ENCODE measurements at regions not wholly inside any gene's neighbourhood (a gene's known extent, or its start where the extent isn't known, plus 50 kb on each side); places are given as distances from the start of the nearest gene placed in this dataset.

GRCh38 chr1:93815366-93816110 is 63.5 kb downstream of the DNTTIP2 start:
- no peak for DNase-seq (ENCODE audit: low spot score)

DNA sequence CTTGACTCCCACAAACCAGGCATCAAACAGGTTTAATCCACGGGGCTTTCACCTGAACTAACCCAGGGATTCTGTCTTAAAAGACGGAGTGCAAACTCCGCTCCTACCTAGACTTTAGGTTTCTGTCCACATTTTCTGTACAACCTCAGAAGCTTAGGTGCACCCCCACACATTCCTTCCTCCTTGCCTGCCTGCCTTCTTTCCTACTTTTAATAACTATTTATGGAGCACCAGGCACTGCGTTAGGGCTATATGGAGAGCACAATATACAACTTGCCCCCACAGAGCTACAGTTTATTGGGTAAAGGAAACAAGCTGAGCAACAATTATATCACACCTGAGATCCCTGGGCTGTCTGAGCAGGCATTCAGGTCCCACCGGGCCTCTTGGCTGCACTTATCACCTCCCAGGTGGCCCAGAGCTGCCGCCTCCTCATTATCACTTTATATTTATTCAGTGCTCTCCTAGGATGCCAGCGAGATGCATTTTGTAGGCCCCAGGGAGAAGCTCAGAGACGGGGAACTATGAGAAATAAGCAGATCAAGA is 64.1 kb downstream of the DNTTIP2 start:
- DNase-seq (ENCODE audit: low spot score), result no peak

GRCh38 chr1:93814059-93814794 is 64.8 kb downstream of the DNTTIP2 start:
- DNase-seq (ENCODE audit: low spot score), result peak; percentile 70

DNA sequence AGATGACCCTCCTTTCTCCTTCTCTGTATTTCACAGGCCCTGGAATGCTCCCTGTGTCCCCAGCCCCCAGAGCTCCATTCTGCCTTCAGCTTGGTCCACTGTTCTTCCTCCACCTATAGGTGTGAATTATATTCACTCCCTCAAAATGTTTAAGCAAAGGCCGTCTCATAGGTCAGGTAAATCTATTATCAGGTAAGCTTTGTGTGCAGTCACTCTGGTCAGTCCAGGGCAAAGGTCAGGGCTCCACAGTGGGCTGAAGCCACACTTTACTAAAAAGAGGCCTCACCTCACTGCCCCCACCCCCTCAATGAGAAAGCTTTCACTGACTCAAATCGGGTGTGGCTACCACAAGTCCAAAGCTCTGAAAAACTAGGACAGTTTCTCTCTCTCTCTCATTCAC is 65.9 kb downstream of the DNTTIP2 start:
- no peak for DNase-seq (ENCODE audit: low spot score)

- no peak for DNase-seq (ENCODE audit: low spot score)
Measured at GRCh38 chr1:93811326-93812065, 67.5 kb downstream of the DNTTIP2 start.

DNA sequence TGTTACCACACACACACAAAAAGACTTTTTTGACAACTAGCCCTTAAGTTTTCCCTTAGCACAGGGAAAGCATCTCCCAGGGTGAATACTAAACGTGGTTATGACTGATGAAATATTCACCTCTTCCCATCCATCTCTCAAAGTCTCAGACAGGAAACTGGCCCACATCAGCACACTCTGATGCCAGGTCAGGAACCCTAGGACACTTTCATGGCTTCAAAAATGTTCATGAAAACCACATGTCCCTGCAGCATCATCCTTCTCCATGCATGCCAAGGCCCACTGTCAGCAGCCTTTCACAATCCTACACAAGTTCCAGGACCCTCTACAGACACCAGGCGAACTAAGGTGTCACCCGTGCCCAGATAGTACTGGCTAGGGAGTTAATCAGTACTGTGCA is 68.7 kb downstream of the DNTTIP2 start:
- no peak for DNase-seq (ENCODE audit: low spot score)

- DNase-seq (ENCODE audit: low spot score), result no peak
Measured at GRCh38 chr1:93808871-93809270, 70.1 kb downstream of the DNTTIP2 start.

DNA sequence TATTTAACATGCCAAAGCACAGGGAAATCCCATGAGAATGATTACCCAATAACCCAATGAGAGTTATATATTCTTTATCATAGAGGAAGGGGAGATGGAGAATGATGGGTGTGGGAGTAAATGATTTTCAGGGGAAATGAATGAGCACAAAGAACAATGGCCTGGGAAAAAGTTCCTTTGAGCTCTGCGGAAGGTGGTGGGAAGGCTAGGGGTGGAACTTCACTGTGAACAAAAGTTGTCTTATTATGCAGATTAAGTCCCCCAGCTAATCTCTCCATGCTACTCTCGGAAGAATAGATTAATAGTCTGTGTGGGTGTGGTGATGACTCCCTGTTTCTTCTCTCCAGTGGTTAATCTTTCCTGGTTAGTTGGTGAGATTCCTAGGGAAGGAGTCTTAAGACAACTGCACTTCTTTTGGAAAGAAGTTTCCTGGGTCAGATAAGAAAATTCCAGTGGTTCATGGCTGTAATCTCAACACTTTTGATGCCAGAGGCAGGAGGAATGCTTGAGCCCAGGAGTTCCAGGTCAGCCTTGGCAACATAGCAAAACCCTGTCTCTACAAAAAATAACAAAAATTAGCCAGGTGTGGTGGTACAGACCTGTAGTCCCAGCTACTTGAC is 71.6 kb downstream of the DNTTIP2 start:
- DNase-seq (ENCODE audit: low spot score), result no peak

GRCh38 chr1:93805027-93805610 is 73.9 kb downstream of the DNTTIP2 start:
- no peak for DNase-seq (ENCODE audit: low spot score)

- DNase-seq (ENCODE audit: low spot score), result no peak
Measured at GRCh38 chr1:93804412-93804811, 74.6 kb downstream of the DNTTIP2 start.

GRCh38 chr1:93801471-93801870 is 77.5 kb downstream of the DNTTIP2 start:
- no peak for DNase-seq (ENCODE audit: low spot score)

DNA sequence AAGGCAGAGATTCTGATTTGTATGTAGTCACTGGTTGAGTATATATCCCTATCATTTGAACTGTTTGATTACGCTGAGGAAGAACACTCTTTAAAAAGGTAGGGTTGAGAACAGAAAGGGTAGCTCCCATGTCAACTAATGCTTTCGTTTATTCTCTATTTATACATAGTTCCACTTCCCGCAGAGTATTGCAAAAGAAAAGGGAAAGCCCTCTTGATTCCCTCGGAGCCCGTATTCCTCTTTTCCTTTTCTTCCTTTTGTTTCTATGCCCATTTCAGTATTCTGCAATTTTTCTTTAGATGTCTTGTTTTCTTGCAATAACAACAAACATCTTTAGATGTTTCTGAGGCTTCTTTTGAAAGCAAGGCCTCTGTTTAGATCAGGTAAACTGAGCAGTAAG is 78.2 kb downstream of the DNTTIP2 start:
- DNase-seq (ENCODE audit: low spot score), result no peak

- DNase-seq (ENCODE audit: low spot score), result no peak
Measured at GRCh38 chr1:93798291-93798690, 80.7 kb downstream of the DNTTIP2 start.

- no peak for DNase-seq (ENCODE audit: low spot score)
Measured at GRCh38 chr1:93784538-93784937, 94.5 kb downstream of the DNTTIP2 start.

GRCh38 chr1:93783876-93784275 is 95.1 kb downstream of the DNTTIP2 start:
- DNase-seq (ENCODE audit: low spot score), result no peak

GRCh38 chr1:93779540-93780165 is 98.0 kb upstream of the BCAR3 start:
- no peak for DNase-seq (ENCODE audit: low spot score)

DNA sequence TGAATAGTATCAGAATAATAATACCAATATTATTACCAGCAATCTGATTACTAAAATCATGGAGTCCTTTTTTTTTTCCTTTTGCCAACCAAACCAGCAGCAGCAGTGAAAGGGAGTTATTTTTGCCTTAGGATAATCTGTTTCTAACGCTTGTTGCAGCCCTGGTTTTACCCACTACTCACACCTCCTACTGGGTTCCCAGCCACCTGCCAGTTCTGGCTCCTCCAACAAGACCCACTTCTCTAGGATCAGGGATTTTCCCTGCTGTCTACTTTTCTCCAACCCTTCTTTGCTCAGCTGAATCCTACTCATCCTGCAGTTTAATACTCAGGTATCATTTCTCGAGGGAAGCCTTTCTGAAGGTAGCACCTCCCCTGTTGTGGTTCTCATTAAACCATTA is 96.8 kb upstream of the BCAR3 start:
- DNase-seq (ENCODE audit: low spot score), result no peak

- DNase-seq (ENCODE audit: low spot score), result no peak
Measured at GRCh38 chr1:93777255-93777654, 95.6 kb upstream of the BCAR3 start.

DNA sequence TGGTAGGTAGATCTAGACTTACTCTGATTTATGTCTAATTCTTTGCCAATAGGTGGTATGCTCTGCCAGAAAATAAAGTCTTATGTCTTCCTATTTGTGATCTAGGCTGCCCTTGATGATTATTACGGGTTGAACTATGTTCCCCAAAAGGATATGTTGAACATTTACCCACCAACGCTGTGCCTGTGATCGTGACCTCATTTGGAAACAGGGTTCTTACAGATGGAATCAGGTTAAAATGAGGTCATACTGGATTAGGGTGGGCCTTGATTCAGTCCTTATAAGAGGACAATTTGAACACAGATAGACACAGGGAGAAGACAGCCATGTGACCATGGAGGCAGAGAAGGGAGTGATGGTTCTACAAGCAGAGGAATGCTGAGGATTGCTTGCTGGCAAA is 95.1 kb upstream of the BCAR3 start:
- no peak for DNase-seq (ENCODE audit: low spot score)

DNA sequence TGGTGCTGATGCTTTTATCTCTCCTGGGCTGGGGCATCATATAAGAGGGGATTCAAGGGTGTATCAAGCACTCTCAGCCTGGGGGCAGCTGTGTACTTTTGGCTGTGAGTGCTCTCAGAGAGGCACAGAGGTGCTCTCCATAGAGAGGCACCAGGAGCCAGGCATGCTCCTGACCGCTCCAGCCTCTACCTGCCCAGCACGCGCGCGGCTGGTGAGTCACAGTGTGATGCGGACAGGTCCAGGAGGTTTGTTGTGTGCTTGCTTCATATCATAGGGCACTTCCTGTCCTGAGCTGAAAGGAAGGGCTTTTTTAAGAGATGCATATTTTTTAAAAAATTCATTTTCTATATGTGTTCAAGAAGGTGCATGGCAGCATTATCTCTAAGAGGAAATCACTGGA is 93.6 kb upstream of the BCAR3 start:
- DNase-seq (ENCODE audit: low spot score), result no peak

GRCh38 chr1:93774707-93775106 is 93.1 kb upstream of the BCAR3 start:
- no peak for DNase-seq (ENCODE audit: low spot score)

Data from left forelimb (tissue), 1 donor.